Muscle of leg (tissue), 3 donors: ENCODE measurements at regions not wholly inside any gene's neighbourhood (a gene's known extent, or its start where the extent isn't known, plus 50 kb on each side); places are given as distances from the start of the nearest gene placed in this dataset.

ENCODE experiments used
- DNase-seq: peaks from one replicate; pipeline ENCODE4 v3.0.0; 2013
- H3K27ac ChIP-seq: one replicate; pipeline ENCODE4 v1.5.1; 2013; ENCODE audit warnings: mild to moderate bottlenecking, low read length, control low read depth
- H3K27me3 ChIP-seq: one replicate; pipeline ENCODE4 v1.6.1; 2013; ENCODE audit warnings: low read length; ENCODE audit not compliant: control insufficient read depth, insufficient read depth
- H3K36me3 ChIP-seq: one replicate; pipeline ENCODE4 v1.6.1; 2013; ENCODE audit warnings: low read length; ENCODE audit not compliant: control insufficient read depth, insufficient read depth
- H3K4me1 ChIP-seq: one replicate; pipeline ENCODE4 v1.6.1; 2013; ENCODE audit warnings: low read length; ENCODE audit not compliant: control insufficient read depth, insufficient read depth
- H3K4me3 ChIP-seq: one replicate; pipeline ENCODE4 v1.5.1; 2013; ENCODE audit warnings: low read length, control low read depth
- H3K9me3 ChIP-seq: replicated peaks from 2 replicates; pipeline ENCODE4 v1.6.1; 2013; ENCODE audit warnings: low read depth, low read length; ENCODE audit not compliant: control insufficient read depth
- WGBS: methylation state at CpG from one replicate; pipeline ENCODE4 v1.1.5; 2013; ENCODE audit warnings: missing lambda C conversion rate; ENCODE audit not compliant: insufficient coverage; 5-methylcytosine and 5-hydroxymethylcytosine counted together

DNA sequence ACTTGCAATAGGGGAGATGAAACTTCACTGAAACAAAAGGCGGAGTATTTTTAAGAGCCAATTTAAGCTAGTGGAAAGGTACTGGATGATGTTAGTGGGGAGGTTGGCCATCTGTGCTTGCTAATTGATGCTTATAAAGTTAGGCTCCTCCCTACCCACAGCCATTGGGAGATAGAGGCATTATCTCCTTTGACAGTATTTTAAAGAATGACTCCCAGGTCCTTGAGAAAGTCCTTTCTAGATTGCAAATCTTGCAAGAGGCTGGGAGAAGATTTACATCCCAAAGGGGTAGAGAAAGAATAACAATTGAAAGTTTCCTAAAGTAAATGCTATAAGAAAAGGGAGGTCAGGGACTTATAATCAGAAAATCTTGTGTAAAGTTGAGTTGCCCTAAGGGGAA is 282.6 kb downstream of the BRINP1 start:
- no peaks in the 10 kb centered on the region for H3K27me3 ChIP-seq
- no peaks in the 10 kb centered on the region for H3K9me3 ChIP-seq
- no peak overlapping the region for H3K27ac ChIP-seq
- DNase-seq, result no peak
- H3K36me3 ChIP-seq, result no peaks in the 10 kb centered on the region
- no CpG with 5 or more reads among the region's 1 CpG for WGBS
- H3K4me1 ChIP-seq, result no peaks in the 10 kb centered on the region
- no peak overlapping the region for H3K4me3 ChIP-seq

GRCh38 chr9:119088002-119088547 is 281.2 kb downstream of the BRINP1 start:
- DNase-seq, result no peak
- H3K36me3 ChIP-seq, result no peaks in the 10 kb centered on the region
- WGBS, result 79% methylated on average over 5 of the region's 5 CpGs
- no peak overlapping the region for H3K27ac ChIP-seq
- no peak overlapping the region for H3K4me3 ChIP-seq
- no peaks in the 10 kb centered on the region for H3K4me1 ChIP-seq
- no peaks in the 10 kb centered on the region for H3K27me3 ChIP-seq
- H3K9me3 ChIP-seq, result no peaks in the 10 kb centered on the region

GRCh38 chr9:119091074-119091473 is 278.2 kb downstream of the BRINP1 start:
- H3K4me3 ChIP-seq, result no peak overlapping the region
- no peak overlapping the region for H3K27ac ChIP-seq
- H3K27me3 ChIP-seq, result no peaks in the 10 kb centered on the region
- H3K4me1 ChIP-seq, result no peaks in the 10 kb centered on the region
- H3K9me3 ChIP-seq, result no peaks in the 10 kb centered on the region
- no peak for DNase-seq
- 67% methylated on average over 1 of the region's 1 CpG for WGBS
- no peaks in the 10 kb centered on the region for H3K36me3 ChIP-seq

DNA sequence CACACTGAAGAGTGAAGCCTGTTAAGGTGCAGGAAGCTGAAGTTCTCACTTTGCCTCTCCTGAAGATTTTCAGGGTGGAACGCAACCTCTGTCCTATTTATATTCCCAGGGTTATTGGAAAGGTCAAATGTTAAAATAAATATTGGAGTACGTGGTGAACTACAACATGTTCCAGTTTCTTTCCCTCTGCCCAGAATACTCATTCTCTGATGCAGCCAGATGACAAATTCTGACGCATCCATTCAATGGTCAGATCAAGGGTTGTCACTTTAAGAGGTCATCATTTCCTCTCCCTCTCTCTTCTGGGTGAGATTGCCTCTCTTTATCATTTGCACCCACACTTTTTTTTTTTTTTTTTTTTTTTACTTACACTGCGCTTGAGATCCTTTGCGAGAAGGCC is 277.1 kb downstream of the BRINP1 start:
- Histone ChIP-seq H3K4me1 (no peaks in the 10 kb centered on the region), H3K4me3 (no peak overlapping the region), H3K36me3 (no peaks in the 10 kb centered on the region), H3K27ac (no peak overlapping the region), H3K9me3 (no peaks in the 10 kb centered on the region), H3K27me3 (no peaks in the 10 kb centered on the region)
- 78% methylated on average over 1 of the region's 5 CpGs for WGBS
- DNase-seq, result no peak

GRCh38 chr9:119094086-119094485 is 275.1 kb downstream of the BRINP1 start:
- H3K27ac ChIP-seq, result no peak overlapping the region
- H3K4me3 ChIP-seq, result no peak overlapping the region
- H3K9me3 ChIP-seq, result no peaks in the 10 kb centered on the region
- H3K27me3 ChIP-seq, result no peaks in the 10 kb centered on the region
- H3K36me3 ChIP-seq, result no peaks in the 10 kb centered on the region
- H3K4me1 ChIP-seq, result no peaks in the 10 kb centered on the region
- DNase-seq, result no peak

GRCh38 chr9:119095072-119095471 is 274.2 kb downstream of the BRINP1 start:
- H3K4me1 ChIP-seq, result no peaks in the 10 kb centered on the region
- no peak overlapping the region for H3K4me3 ChIP-seq
- WGBS, result no CpG with 5 or more reads among the region's 3 CpGs
- no peaks in the 10 kb centered on the region for H3K27me3 ChIP-seq
- no peaks in the 10 kb centered on the region for H3K36me3 ChIP-seq
- no peak for DNase-seq
- no peak overlapping the region for H3K27ac ChIP-seq
- H3K9me3 ChIP-seq, result no peaks in the 10 kb centered on the region

DNA sequence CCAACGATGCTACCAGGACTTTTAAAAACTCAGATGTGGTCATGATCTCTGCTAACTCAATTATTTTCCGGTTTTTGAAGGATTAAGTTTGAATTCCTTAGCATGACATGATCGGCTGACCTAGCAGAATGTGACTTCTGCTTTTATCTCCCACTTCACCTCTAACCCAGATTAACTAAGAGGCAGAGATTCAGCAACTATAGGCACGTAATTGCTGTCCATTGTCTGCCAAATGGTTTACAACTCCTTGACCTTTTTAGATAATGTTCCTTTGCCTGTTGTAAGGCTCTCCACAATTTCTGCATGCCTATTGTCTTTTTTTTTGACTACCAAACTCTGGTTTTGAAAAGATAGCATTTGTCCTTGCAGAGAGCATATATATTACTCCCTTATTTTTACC is 268.2 kb downstream of the BRINP1 start:
- no peaks in the 10 kb centered on the region for H3K9me3 ChIP-seq
- H3K27ac ChIP-seq, result no peak overlapping the region
- H3K36me3 ChIP-seq, result no peaks in the 10 kb centered on the region
- 60% methylated on average over 1 of the region's 4 CpGs for WGBS
- no peak overlapping the region for H3K4me3 ChIP-seq
- no peak for DNase-seq
- H3K27me3 ChIP-seq, result no peaks in the 10 kb centered on the region
- no peaks in the 10 kb centered on the region for H3K4me1 ChIP-seq

DNA sequence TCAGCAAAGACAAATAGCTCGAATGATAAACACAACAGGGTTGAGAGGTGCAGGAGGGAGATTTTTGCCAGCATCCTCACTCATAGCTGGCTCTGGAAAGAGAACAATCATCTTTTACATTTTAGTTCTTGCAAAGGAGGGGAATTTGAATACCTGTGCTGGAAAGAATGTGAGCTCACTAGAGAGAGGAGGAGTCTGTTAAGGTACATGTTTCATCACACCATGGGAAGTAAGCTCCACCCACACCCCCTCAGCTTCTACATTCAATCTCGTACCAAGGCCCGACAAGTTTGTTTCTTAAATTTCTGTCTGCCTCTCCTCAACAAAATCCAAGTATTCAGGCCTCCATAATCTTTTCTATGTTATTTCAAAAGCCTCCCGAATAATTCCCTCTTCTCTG is 254.6 kb downstream of the BRINP1 start:
- WGBS, result 100% methylated on average over 1 of the region's 4 CpGs
- Histone ChIP-seq H3K27me3 (no peaks in the 10 kb centered on the region), H3K27ac (no peak overlapping the region), H3K4me1 (no peaks in the 10 kb centered on the region), H3K36me3 (no peaks in the 10 kb centered on the region), H3K9me3 (no peaks in the 10 kb centered on the region), H3K4me3 (no peak overlapping the region)
- DNase-seq, result no peak
